HFF-Myc (cell line): ENCODE measurements at regions not wholly inside any gene's neighbourhood (a gene's known extent, or its start where the extent isn't known, plus 50 kb on each side); places are given as distances from the start of the nearest gene placed in this dataset.

ENCODE experiments used
- DNase-seq: peaks from one replicate; pipeline ENCODE4 v3.0.0-alpha.2; 2011; ENCODE audit warnings: low read depth; ENCODE audit errors: extremely low read depth
- H3K4me3 ChIP-seq: replicated peaks from 2 replicates; pipeline ENCODE4 v1.5.1; 2011; ENCODE audit warnings: low read depth, mild to moderate bottlenecking, control low read depth, low read length
- TF ChIP-seq, protein P1 (sequence below): IDR thresholded peaks from 2 replicates; pipeline ENCODE4 v1.5.1; 2012; ENCODE audit warnings: mild to moderate bottlenecking, low read depth, low read length, control low read depth; ENCODE audit errors: missing control alignments

DNA sequence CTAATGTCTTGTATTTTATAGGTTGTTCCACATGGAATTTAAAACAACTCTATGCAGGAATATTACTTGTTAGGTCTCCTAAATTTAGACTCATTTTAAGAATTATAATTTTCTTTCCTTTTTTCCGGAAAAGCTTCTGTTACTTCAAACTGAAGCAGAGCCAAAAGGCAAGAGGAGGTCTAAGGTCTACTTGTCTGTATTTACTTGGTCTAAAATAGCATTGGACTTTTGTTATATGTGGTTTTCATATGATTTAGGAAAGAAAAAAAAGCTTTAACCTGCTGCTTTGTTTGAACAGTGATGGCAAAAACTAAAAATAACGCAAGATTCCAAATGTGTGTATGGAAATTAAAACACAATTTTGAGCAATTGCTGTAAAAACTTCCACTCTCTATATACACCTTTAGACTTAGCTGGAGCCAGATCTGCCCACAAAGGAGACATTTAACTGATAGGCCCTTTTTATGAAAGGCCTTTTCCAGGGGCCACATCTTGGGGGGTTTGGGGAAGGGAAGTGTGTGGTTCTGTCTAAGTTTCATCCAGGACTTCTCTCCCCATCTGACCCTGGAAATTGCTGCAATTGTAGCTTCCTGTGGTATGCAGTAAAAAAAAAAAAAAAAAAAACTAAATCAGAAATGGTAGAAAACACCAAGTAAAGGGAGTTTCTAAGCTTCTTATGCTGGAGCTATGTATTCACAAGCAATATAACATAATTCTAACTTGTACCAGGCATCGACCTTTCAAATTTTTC lies 307.7 kb upstream of the MEF2C start:
- no peak for DNase-seq

GRCh38 chr5:89187883-89188465 lies 305.0 kb upstream of the MEF2C start:
- DNase-seq, result no peak
- TF ChIP-seq, protein P1, sequence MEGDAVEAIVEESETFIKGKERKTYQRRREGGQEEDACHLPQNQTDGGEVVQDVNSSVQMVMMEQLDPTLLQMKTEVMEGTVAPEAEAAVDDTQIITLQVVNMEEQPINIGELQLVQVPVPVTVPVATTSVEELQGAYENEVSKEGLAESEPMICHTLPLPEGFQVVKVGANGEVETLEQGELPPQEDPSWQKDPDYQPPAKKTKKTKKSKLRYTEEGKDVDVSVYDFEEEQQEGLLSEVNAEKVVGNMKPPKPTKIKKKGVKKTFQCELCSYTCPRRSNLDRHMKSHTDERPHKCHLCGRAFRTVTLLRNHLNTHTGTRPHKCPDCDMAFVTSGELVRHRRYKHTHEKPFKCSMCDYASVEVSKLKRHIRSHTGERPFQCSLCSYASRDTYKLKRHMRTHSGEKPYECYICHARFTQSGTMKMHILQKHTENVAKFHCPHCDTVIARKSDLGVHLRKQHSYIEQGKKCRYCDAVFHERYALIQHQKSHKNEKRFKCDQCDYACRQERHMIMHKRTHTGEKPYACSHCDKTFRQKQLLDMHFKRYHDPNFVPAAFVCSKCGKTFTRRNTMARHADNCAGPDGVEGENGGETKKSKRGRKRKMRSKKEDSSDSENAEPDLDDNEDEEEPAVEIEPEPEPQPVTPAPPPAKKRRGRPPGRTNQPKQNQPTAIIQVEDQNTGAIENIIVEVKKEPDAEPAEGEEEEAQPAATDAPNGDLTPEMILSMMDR, result no peak
- H3K4me3 ChIP-seq, result no peak overlapping the region

More for the DNA sequence above, 307.7 kb upstream of the MEF2C start:
- TF ChIP-seq, protein P1, result no peak
- H3K4me3 ChIP-seq, result no peak overlapping the region

DNA sequence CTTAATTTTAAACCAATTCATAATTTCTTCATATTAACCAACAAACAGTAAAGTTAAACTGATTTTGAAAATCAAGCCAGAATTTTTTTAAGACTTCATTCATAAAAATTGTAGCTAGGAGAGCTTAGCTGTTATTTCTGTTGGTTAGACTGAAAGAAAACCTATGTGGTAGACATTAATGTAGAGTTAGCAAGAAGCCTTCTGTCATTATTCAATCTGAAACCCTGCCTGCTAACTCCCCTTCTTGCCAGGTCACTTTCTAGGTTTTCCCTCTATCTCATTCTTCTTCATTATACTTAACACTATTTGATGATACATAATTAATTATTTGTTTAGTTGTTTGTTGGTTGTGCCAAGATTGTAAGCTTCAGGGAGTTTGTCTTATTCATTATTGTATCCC lies 304.3 kb upstream of the MEF2C start:
- TF ChIP-seq, protein P1, result no peak
- no peak for DNase-seq
- no peak overlapping the region for H3K4me3 ChIP-seq

DNA sequence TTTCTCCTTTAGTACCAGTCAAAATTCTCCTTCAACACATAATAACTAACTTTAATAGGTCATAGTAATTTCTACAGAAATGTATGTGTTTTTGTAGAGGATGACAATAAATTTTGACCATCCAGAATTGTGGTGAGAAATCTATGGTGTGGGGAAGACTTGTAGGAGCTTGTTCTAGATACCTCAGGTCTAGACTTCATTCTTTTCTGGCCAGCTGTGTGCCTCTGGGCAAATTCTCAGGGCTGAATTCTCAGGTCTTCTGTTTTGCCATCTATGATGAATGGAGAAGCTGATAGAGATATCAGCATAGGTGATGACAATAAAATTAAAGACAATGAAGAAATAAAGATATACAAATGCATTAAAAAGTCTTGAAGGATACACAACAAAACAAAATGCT lies 298.6 kb upstream of the MEF2C start:
- no peak overlapping the region for H3K4me3 ChIP-seq
- no peak for DNase-seq
- TF ChIP-seq, protein P1, result no peak

DNA sequence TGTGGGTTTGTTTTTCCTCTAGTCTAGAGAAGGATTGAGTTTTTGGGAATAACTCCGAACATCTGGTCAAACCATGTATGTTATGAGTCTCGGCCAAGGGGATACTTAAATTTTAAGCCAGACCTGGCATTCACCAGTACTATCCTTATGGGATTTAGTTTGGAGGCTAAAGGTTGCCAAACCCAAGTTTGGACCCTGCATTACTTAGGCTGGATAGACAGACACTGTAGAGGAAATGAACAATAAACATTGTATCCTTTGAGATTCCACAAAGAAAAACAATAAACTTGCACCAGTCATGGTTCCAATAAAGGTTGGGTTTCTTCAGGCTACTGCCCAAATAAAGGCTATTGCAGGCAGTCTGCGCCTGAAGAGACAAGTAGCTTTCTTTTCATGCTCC lies 296.7 kb upstream of the MEF2C start:
- TF ChIP-seq, protein P1, result no peak
- no peak overlapping the region for H3K4me3 ChIP-seq
- no peak for DNase-seq

DNA sequence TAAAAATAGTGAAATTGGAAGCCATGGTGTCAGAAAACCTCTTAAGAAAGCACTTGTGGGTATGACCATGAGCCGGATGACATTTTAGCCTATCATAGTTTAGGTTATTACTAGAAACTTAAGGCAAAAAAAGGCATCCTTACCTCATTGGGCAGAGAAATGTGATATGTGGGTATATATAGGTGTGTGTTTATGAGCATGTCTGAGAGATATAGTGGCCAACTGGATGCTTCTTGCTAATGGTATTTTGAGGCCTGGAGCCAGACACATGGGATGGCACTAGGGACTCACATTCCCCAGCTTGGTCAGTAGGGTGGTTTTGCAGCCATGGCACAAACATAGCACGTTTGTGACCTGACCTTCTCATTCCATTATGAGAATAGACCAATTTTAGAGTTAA lies 295.6 kb upstream of the MEF2C start:
- H3K4me3 ChIP-seq, result no peak overlapping the region
- TF ChIP-seq, protein P1, result no peak
- no peak for DNase-seq
